HEK293T (cell line): ENCODE measurements at regions not wholly inside any gene's neighbourhood (a gene's known extent, or its start where the extent isn't known, plus 50 kb on each side); places are given as distances from the start of the nearest gene placed in this dataset.

ENCODE experiments used
- CTCF ChIA-PET: fragments of 350-600 bp; formaldehyde crosslinking; extraction: SDS; loops from one replicate; lab custom pipeline; 2021; ENCODE audit warnings: antibody characterized with exemption, inconsistent platforms; lab: Yijun Ruan, JAX
- POLR2A ChIA-PET: fragments of 350-600 bp; formaldehyde crosslinking; extraction: SDS; loops from one replicate; lab custom pipeline; 2020; ENCODE audit warnings: antibody characterized with exemption, inconsistent platforms; lab: Yijun Ruan, JAX
- DNase-seq: peaks from one replicate; pipeline ENCODE4 v3.0.0; 2012; ENCODE audit warnings: mixed read lengths; ENCODE audit errors: extremely low spot score
- ARNT ChIP-seq: fragments of 450-650 bp; IDR thresholded peaks from 2 replicates; pipeline ENCODE4 v1.6.1; 2017; ENCODE audit warnings: mild to moderate bottlenecking
- BHLHE40 ChIP-seq: fragments of 450-650 bp; IDR thresholded peaks from 2 replicates; pipeline ENCODE4 v1.6.1; 2016; ENCODE audit warnings: mild to moderate bottlenecking, moderate library complexity, borderline replicate concordance
- CTBP1 ChIP-seq: fragments of 450-650 bp; IDR thresholded peaks from 2 replicates; pipeline ENCODE4 v1.6.1; 2016; ENCODE audit warnings: borderline replicate concordance
- ELF4 ChIP-seq: fragments of 450-650 bp; IDR thresholded peaks from 2 replicates; pipeline ENCODE4 v1.6.1; 2017; ENCODE audit warnings: antibody characterized with exemption
- FOXA1 ChIP-seq: fragments of 450-650 bp; IDR thresholded peaks from 2 replicates; pipeline ENCODE4 v1.6.1; 2016; ENCODE audit warnings: mild to moderate bottlenecking
- FOXK2 ChIP-seq: fragments of 450-650 bp; IDR thresholded peaks from 2 replicates; pipeline ENCODE4 v1.6.1; 2016; ENCODE audit warnings: mild to moderate bottlenecking
- FOXM1 ChIP-seq: fragments of 450-650 bp; IDR thresholded peaks from 2 replicates; pipeline ENCODE4 v1.6.1; 2017; ENCODE audit warnings: mild to moderate bottlenecking, borderline replicate concordance
- HDGF ChIP-seq: fragments of 450-650 bp; IDR thresholded peaks from 2 replicates; pipeline ENCODE4 v1.6.1; 2017; ENCODE audit warnings: antibody characterized with exemption, borderline replicate concordance
- L3MBTL2 ChIP-seq: fragments of 450-650 bp; conservative IDR thresholded peaks from 2 replicates; pipeline ENCODE4 v1.6.1; 2016; ENCODE audit warnings: mild to moderate bottlenecking
- LEF1 ChIP-seq: fragments of 450-650 bp; IDR thresholded peaks from 2 replicates; pipeline ENCODE4 v1.6.1; 2017; ENCODE audit warnings: mild to moderate bottlenecking, borderline replicate concordance
- NFRKB ChIP-seq: fragments of 450-650 bp; IDR thresholded peaks from 2 replicates; pipeline ENCODE4 v1.6.1; 2016; ENCODE audit warnings: mild to moderate bottlenecking, moderate library complexity
- PKNOX1 ChIP-seq: fragments of 450-650 bp; IDR thresholded peaks from 2 replicates; pipeline ENCODE4 v1.6.1; 2016
- SP1 ChIP-seq: fragments of 450-650 bp; IDR thresholded peaks from 2 replicates; pipeline ENCODE4 v1.6.1; 2017
- SUZ12 ChIP-seq: fragments of 450-650 bp; IDR thresholded peaks from 2 replicates; pipeline ENCODE4 v1.6.1; 2016; ENCODE audit warnings: mild to moderate bottlenecking
- TARDBP ChIP-seq: fragments of 450-650 bp; IDR thresholded peaks from 2 replicates; pipeline ENCODE4 v1.6.1; 2016
- ZNF384 ChIP-seq: fragments of 450-650 bp; IDR thresholded peaks from 2 replicates; pipeline ENCODE4 v1.6.1; 2016

DNA sequence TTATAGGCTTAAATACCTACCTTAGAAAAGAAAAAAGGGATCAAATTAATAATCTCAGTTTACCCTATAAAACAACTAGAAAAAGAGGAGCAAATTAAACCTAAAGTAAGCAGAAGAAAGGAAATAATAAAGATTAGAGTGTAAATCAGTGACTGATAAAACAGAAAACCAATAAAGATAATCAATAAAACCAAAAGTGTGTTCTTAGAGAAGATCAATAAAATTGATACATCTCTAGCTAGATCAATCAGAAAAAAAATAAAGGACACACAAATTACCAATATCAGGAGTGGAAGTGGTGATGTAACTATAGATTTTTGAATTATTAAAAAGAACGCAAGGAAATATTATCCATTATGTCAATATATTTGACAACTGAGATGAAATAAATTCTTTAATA lies 69.2 kb upstream of the NAMPT start:
- no peak for DNase-seq
- ChIA-PET POLR2A (no interaction called here), CTCF (no interaction called here)
- TF ChIP-seq BHLHE40 (no peak), PKNOX1 (no peak)

- CTCF ChIA-PET = interaction anchor here (0.7 kb wide), 1 partner anchor 46 kb away, joined by 3 read pairs; no protein-coding TSS in a partner anchor
- TF ChIP-seq ELF4 = no peak
- no peak for TF ChIP-seq FOXM1
- no peak for TF ChIP-seq HDGF
- TF ChIP-seq ZNF384 = no peak
- no peak for TF ChIP-seq FOXK2
- no peak for TF ChIP-seq ARNT
- TF ChIP-seq SP1 = no peak
- no peak for TF ChIP-seq FOXA1
- no peak for TF ChIP-seq PKNOX1
- TF ChIP-seq CTBP1 = no peak
- TF ChIP-seq SUZ12 = no peak
- TF ChIP-seq LEF1 = no peak
- TF ChIP-seq BHLHE40 = no peak
- TF ChIP-seq L3MBTL2 = no peak
- no peak for TF ChIP-seq NFRKB
- no peak for TF ChIP-seq TARDBP
- DNase-seq = no peak
- POLR2A ChIA-PET = no interaction called here
Observed at GRCh38 chr7:106348231-106348630, 63.4 kb upstream of the NAMPT start.

DNA sequence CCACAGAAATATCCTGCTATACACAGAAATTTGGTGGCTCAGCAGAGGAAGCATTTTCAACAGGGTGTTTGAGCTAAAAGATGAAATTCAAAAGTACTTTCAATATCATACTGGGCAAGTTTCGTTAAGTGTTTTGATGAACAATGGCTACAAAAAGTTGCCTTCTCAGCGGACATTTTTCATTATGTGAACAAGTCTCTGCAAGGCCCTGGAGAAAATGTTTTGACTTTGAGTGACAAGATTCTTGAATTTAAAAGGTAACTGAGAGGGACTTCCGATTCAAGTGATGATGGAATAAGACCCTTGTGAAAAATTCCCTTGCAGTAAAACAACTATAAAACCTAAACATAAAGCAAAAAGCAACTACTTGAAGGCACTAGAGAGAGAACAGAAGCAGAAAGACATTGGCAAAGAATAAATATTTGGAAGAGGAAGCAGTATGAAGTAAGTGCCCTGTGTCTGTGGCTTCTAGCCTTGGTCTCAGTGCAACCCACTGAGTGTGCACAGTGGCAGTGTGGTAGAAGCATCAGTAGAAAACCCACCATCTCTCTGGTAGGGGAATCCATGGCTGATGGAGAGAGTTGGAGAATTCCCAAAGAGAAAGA lies 62.5 kb upstream of the NAMPT start:
- TF ChIP-seq PKNOX1 (no peak), LEF1 (no peak), BHLHE40 (no peak), ZNF384 (no peak), SUZ12 (no peak), FOXA1 (no peak), CTBP1 (no peak), L3MBTL2 (no peak), FOXM1 (no peak), ELF4 (no peak), HDGF (no peak), NFRKB (no peak), TARDBP (no peak), ARNT (no peak), SP1 (no peak), FOXK2 (no peak)
- no peak for DNase-seq
- ChIA-PET CTCF (no interaction called here), POLR2A (no interaction called here)

DNA sequence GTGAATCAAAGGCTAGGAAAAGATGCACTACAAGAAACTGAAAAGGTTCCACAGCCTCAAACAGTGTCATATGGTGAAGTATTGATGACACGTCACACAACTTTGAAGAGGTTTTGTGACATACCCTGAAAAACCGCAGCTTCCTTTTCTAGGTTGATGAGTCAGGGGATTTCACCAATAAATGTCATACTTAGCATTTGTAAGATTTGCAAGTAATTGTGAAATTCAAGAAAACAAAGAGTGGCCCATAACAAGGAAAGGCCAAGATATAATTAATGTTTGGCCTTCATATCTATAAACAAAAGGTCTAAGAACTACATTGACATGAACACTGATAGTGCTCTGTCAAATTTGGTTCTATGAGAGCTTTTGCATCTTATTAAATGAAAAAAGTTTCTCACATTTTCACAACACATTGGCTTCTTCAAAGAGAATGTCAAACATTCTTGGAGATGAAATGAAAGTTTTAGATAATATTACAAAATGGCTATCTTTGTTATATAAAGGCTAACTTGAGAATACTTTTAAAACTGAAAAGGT lies 62.0 kb upstream of the NAMPT start:
- TF ChIP-seq L3MBTL2 (no peak), BHLHE40 (no peak), SUZ12 (no peak), HDGF (no peak), CTBP1 (no peak), LEF1 (no peak), NFRKB (no peak), ELF4 (no peak), FOXA1 (no peak), FOXM1 (no peak), TARDBP (no peak), SP1 (no peak)
- ChIA-PET CTCF (no interaction called here), POLR2A (no interaction called here)
- DNase-seq = no peak

DNA sequence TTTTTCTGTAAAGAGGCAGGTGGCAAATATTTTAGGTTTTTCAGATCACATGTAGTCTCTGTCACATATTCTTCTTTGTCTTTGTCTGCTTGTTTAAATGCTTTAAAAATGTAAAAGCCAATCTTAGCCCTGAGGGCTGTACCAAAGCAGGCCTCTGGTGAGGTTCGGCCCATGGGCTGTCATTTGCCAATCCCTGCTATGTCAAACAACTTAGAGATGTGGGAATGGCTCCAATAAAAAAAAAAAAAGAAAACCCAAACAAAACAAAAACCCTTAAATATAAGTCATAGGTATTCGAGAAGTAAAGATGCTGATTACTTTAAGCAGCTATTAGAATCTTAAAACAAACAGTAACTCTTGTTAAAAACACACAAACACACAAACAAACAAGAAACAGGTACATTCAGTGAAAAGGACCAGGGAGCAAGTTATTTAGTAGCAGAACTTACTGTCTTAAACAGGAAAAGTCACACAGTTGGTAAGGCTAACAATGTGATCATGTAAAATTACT lies 61.4 kb upstream of the NAMPT start:
- TF ChIP-seq FOXA1 (no peak), CTBP1 (no peak), HDGF (no peak), PKNOX1 (no peak), FOXK2 (no peak), TARDBP (no peak), ARNT (no peak), SP1 (no peak), FOXM1 (no peak), ELF4 (no peak), ZNF384 (no peak), SUZ12 (no peak), L3MBTL2 (no peak), BHLHE40 (no peak), LEF1 (no peak), NFRKB (no peak)
- CTCF ChIA-PET = no interaction called here
- POLR2A ChIA-PET = no interaction called here
- no peak for DNase-seq
